Heart right ventricle (tissue), 16 donors: ENCODE measurements at regions not wholly inside any gene's neighbourhood (a gene's known extent, or its start where the extent isn't known, plus 50 kb on each side); places are given as distances from the start of the nearest gene placed in this dataset.

ENCODE experiments used
- ATAC-seq, 8 donors: fragments of 200-7000 bp; cut with Tn5 transposase; one replicate each; pipeline ENCODE4 v1.9.1; 2020; ENCODE audit warnings: mild to moderate bottlenecking in 8 of 8, moderate library complexity in 8 of 8, moderate number of reproducible peaks in 1 of 8
- DNase-seq, 2 donors: peaks; one replicate each; pipeline ENCODE4 v3.0.0-alpha.2; 2020
- H3K27ac ChIP-seq, 10 donors: fragments of 200-600 bp; sonication (generic) in 2 of 10; one replicate each; pipeline versions ENCODE4 v1.5.0 to v1.8.0; 2020 to 2022; ENCODE audit warnings: mild to moderate bottlenecking in 3 of 10
- H3K27me3 ChIP-seq, 7 donors: fragments of 200-600 bp; one replicate each; pipeline ENCODE4 v1.8.0; 2021 to 2022; ENCODE audit warnings: mild to moderate bottlenecking in 2 of 7
- H3K36me3 ChIP-seq, 9 donors: fragments of 200-600 bp; sonication (generic) in 1 of 9; one replicate each; pipeline versions ENCODE4 v1.5.0 to v1.8.0; 2020 to 2022; ENCODE audit warnings: mild to moderate bottlenecking in 2 of 9
- H3K4me1 ChIP-seq, 9 donors: fragments of 200-600 bp; sonication (generic) in 1 of 9; one replicate each; pipeline versions ENCODE4 v1.5.0 to v1.8.0; 2020 to 2022; ENCODE audit warnings: mild to moderate bottlenecking in 4 of 9
- H3K4me3 ChIP-seq, 10 donors: fragments of 200-600 bp; sonication (generic) in 2 of 10; one replicate each; pipeline versions ENCODE4 v1.5.0 to v1.8.0; 2020 to 2022; ENCODE audit warnings: mild to moderate bottlenecking in 7 of 10, moderate library complexity in 2 of 10
- H3K9me3 ChIP-seq, 11 donors: fragments of 200-600 bp in 10 of 11; sonication (generic) in 2 of 11; one replicate each; pipeline versions ENCODE4 v1.5.0 to v1.8.0; 2013 to 2022; ENCODE audit warnings: mild to moderate bottlenecking in 2 of 11, control low read depth in 1 of 11, moderate library complexity in 1 of 11
- WGBS, 2 donors: extraction: QIAGEN DNeasy Blood & Tissue Kit; methylation state at CpG; one replicate each; pipeline ENCODE4 v1.1.7; 2013; ENCODE audit warnings: inconsistent platforms in 1 of 2; 5-methylcytosine and 5-hydroxymethylcytosine counted together
- intact Hi-C, 10 donors: fragments of 100-400 bp; cut with DNase I; formaldehyde crosslinking; loops; one replicate each; pipeline versions ENCODE4 v1.11.1 to v1.14.2; 2022
- TF ChIP-seq, protein P1 (sequence below), 9 donors: fragments of 200-600 bp; sonication (generic) in 2 of 9; IDR thresholded peaks; one replicate each; pipeline versions ENCODE4 v1.5.0 to v1.8.0; 2021 to 2022; ENCODE audit warnings: antibody characterized with exemption in 9 of 9, mild to moderate bottlenecking in 5 of 9, moderate library complexity in 1 of 9
- donor health status: Arrhythmogenic right ventricular cardiomyopathy.
- donor health status: ischemic (EF 13 %, LVEDD 7.1; RV severe dilation, severe dysfunction).
- donor health status: healthy with polysubstance abuse.
- donor health status: DM: no; HTN: yes; CAD: no.
- donor health status: DM: no; HTN: no; CAD: no.
- donor health status: ischemic (EF 25% LVEDD 6.9; RV normal size, moderate dysfunction).
- donor health status: ischemic (EF 25% LVEDD 5.7; RV mildly dilated, moderate dysfunction).
- donor health status: healthy.
- donor health status: DM: yes; HTN: yes; CAD: no.
- donor health status: Ischemic cardiomyopathy.
- donor health status: ischemic (EF 35%, LVEDD 5.7; RV mildly dilated, moderate dysfunction).
- donor health status: nonischemic (EF 11% LVEDD 7.7; RV severe dilation, severe dysfunction).
- donor health status: DM: yes; HTN: yes; CAD: no.
- donor health status: PGD.
- donor health status: ischemic (EF 29% LVEDD 5.4; RV normal size, mild dysfunction).
- donor health status: nonischemic (EF 23%, LVEDD 6.1; RV moderate dilation, normal function).

DNA sequence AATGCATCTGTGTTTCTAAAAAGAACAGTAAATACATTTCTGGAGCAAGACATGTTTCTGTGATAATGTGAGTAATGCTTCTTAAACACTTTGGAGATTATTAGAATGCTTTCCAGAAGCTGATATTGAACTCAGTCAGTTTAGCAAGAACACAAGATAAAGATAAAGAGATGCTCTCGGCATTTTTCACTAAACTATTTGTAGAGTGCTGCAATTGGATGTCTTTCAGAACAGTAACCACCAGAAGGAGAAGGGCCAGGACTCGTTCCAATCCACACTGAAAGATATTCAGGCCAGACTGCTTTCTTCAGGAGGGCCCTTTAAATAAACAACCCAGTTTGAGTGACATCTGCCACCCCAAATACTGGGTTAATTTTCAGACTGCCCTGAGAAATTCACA is 456.0 kb downstream of the TBC1D4 start:
- TF ChIP-seq, protein P1, sequence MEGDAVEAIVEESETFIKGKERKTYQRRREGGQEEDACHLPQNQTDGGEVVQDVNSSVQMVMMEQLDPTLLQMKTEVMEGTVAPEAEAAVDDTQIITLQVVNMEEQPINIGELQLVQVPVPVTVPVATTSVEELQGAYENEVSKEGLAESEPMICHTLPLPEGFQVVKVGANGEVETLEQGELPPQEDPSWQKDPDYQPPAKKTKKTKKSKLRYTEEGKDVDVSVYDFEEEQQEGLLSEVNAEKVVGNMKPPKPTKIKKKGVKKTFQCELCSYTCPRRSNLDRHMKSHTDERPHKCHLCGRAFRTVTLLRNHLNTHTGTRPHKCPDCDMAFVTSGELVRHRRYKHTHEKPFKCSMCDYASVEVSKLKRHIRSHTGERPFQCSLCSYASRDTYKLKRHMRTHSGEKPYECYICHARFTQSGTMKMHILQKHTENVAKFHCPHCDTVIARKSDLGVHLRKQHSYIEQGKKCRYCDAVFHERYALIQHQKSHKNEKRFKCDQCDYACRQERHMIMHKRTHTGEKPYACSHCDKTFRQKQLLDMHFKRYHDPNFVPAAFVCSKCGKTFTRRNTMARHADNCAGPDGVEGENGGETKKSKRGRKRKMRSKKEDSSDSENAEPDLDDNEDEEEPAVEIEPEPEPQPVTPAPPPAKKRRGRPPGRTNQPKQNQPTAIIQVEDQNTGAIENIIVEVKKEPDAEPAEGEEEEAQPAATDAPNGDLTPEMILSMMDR (IDR thresholded peaks at IDR 0.05): no peak
- 39 to 45% methylated on average over 2 of the region's 2 CpGs for WGBS, 2 donors

DNA sequence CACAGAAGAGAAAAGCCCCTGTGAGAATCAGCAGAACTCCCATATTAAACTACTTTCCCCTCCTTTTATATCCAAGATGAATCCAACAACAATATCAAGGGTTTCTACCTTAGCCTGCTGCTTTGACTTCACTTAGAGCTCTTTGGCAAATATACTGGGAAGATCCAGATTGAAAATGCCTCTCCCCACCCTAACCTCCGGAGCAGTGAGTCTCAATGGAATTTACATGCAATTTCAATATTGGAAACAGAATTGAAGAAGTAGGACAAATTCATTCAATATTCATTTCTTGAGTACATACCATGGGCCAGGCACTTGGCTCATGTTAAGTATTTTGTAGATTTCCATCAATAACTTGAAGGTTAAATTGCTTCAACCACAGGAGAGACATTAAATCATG is 457.4 kb downstream of the TBC1D4 start:
- TF ChIP-seq, protein P1 (IDR thresholded peaks at IDR 0.05): no peak
- Histone ChIP-seq H3K36me3 (no peaks in the 10 kb centered on the region), H3K9me3 (peaks cover 0 to 11% (median 0%) of the 10 kb centered on the region in 11 donors), H3K4me1 (no peaks in the 10 kb centered on the region), H3K27me3 (no peaks in the 10 kb centered on the region), H3K4me3 (no peak overlapping the region), H3K27ac (no peak overlapping the region)
- intact Hi-C loops: no loop called here
- DNase-seq (no peak), ATAC-seq (no peak)
- WGBS, 2 donors: 92 to 100% methylated on average over 1 of the region's 1 CpG

More for the DNA sequence above, 456.0 kb downstream of the TBC1D4 start:
- no peaks in the 10 kb centered on the region for H3K27me3 ChIP-seq
- H3K27ac ChIP-seq: no peak overlapping the region
- intact Hi-C loops: no loop called here
- ATAC-seq (no peak), DNase-seq (no peak)
- no peaks in the 10 kb centered on the region for H3K36me3 ChIP-seq
- H3K4me3 ChIP-seq: no peak overlapping the region
- H3K4me1 ChIP-seq: no peaks in the 10 kb centered on the region
- H3K9me3 ChIP-seq: peaks cover 0 to 20% (median 0%) of the 10 kb centered on the region in 11 donors

DNA sequence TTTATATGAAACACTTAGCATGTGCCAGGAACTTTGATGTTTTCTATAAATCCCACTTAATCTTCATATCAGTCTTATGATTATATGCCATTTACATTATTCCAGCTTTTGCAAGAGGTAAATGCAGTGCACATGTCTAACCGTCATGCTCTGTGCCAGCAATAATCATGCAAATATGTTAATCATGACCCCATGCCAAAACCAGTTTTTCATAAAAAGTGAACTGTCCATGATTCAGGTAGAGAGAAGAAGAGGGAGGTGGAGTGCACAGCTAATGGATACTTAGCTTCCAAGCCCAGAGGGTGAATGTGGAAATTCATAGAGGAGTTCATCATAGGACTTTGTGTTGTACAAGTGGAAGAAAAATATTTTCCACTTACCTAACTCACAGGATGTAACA is 458.4 kb downstream of the TBC1D4 start:
- no peaks in the 10 kb centered on the region for H3K4me1 ChIP-seq
- H3K4me3 ChIP-seq: no peak overlapping the region
- TF ChIP-seq, protein P1 (IDR thresholded peaks at IDR 0.05): no peak
- 96% methylated on average over 1 of the region's 1 CpG for WGBS, 2 donors
- no peak overlapping the region for H3K27ac ChIP-seq
- DNase-seq: no peak
- H3K9me3 ChIP-seq: peaks cover 0 to 4% (median 0%) of the 10 kb centered on the region in 11 donors
- no peaks in the 10 kb centered on the region for H3K36me3 ChIP-seq
- no peak for ATAC-seq
- no peaks in the 10 kb centered on the region for H3K27me3 ChIP-seq
- intact Hi-C loops: no loop called here

DNA sequence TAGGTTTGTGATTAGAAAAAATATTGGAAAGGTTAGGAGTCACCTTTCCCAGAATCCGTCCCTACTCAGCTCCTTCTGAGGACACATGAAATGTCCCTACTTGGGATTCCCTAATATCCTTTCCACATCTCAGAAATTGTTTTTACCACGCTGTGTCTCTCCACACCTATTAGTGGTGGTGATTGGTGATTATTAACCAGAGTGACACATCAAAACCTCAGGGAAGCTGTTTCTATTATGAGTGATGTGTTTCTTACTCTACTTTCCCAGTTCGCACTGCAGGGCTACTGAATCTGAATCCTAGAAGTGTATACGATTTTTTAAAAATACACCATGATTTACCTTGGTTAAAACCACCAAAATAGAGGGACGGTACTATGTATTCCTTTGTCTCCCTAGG is 460.8 kb downstream of the TBC1D4 start:
- Histone ChIP-seq H3K4me3 (no peak overlapping the region), H3K4me1 (no peaks in the 10 kb centered on the region), H3K9me3 (peaks cover 0 to 9% (median 0%) of the 10 kb centered on the region in 11 donors), H3K27ac (no peak overlapping the region), H3K36me3 (no peaks in the 10 kb centered on the region), H3K27me3 (no peaks in the 10 kb centered on the region)
- DNase-seq (no peak), ATAC-seq (no peak)
- intact Hi-C loops: no loop called here
- TF ChIP-seq, protein P1 (IDR thresholded peaks at IDR 0.05): no peak
- WGBS, 2 donors: 87 to 88% methylated on average over 5 of the region's 5 CpGs
